BE2C (cell line): ENCODE measurements at regions not wholly inside any gene's neighbourhood (a gene's known extent, or its start where the extent isn't known, plus 50 kb on each side); places are given as distances from the start of the nearest gene placed in this dataset.
A peak's percentile ranks its signal among the peaks of the same experiment; 100 is the strongest.
"Not testable (repeated sequence)": the region's sequence is repeated elsewhere in the genome, so short reads cannot be mapped to it uniquely, and the experiment has no call there.

Experiments used
- DNase-seq: peaks from one replicate; pipeline ENCODE4 v3.0.0-alpha.2; 2020
- H3K27me3 ChIP-seq: fragments of 250-450 bp; sonication (Bioruptor Pico); 2 replicates; pipeline ENCODE4 v1.5.1; 2020; ENCODE audit warnings: mild to moderate bottlenecking
- H3K36me3 ChIP-seq: fragments of 250-450 bp; sonication (Bioruptor Pico); 2 replicates; pipeline ENCODE4 v1.5.1; 2020; ENCODE audit warnings: mild to moderate bottlenecking
- H3K4me1 ChIP-seq: fragments of 250-450 bp; sonication (Bioruptor Pico); 2 replicates; pipeline ENCODE4 v1.5.1; 2020
- H3K4me3 ChIP-seq: 2 replicates; pipeline ENCODE4 v1.5.1; 2011; ENCODE audit warnings: low read depth, low read length
- H3K9me3 ChIP-seq: fragments of 250-450 bp; sonication (Bioruptor Pico); 2 replicates; pipeline ENCODE4 v1.5.1; 2020

DNA sequence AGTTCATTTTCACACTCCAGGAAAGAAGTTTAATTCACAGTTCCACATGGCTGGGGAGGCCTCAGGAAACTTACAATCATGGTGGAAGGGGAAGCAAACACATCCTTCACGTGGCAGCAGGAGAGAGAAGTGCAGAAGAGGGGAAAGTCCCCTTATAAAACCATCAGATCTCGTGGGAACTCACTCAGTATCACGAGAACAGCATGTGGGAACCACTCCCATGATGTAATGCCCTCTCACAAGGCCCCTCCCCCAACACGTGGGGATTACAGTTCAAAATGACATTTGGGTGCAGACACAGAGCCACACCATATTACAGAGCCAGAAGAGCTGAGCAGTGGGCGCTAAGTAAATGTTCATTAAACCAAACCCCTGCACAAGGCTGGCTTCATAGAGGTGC is 126.0 kb downstream of the POTEH start:
- H3K27me3 ChIP-seq, H3K4me1 ChIP-seq, DNase-seq, H3K9me3 ChIP-seq, H3K36me3 ChIP-seq, H3K4me3 ChIP-seq: not testable (repeated sequence)

DNA sequence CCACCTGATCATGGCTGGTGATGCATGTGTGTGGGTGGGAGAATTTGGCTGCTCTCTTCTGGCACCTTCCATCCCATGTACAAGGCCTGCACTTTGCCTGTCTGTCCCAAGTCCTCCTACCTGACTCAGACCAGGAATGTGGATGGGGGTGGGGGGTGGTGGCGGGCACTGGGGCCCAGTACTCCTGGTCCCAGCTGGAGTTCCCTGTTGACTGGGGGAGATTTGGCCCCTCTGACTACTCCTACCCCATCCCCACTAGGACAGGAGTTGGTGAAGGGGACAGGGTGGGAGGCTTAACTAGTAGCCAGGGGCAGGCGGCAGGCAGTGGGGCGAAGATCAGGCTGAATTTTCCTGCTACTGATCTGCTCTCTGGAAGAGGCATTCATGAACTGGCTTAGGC is 126.6 kb downstream of the POTEH start:
- not testable (repeated sequence) for H3K36me3 ChIP-seq, H3K9me3 ChIP-seq, H3K4me1 ChIP-seq, H3K27me3 ChIP-seq, DNase-seq, H3K4me3 ChIP-seq

- not testable (repeated sequence) for H3K27me3 ChIP-seq, H3K4me1 ChIP-seq, H3K4me3 ChIP-seq, H3K36me3 ChIP-seq, H3K9me3 ChIP-seq, DNase-seq
Measured at GRCh38 chr22:15817264-15817663, 127.4 kb downstream of the POTEH start.

GRCh38 chr22:15819886-15820285 is 130.1 kb downstream of the POTEH start:
- H3K36me3 ChIP-seq, H3K4me3 ChIP-seq, H3K9me3 ChIP-seq, DNase-seq, H3K4me1 ChIP-seq, H3K27me3 ChIP-seq: not testable (repeated sequence)

- not testable (repeated sequence) for H3K36me3 ChIP-seq, H3K4me1 ChIP-seq, H3K4me3 ChIP-seq, H3K27me3 ChIP-seq, H3K9me3 ChIP-seq, DNase-seq
Measured at GRCh38 chr22:15821088-15821487, 131.3 kb downstream of the POTEH start.

- not testable (repeated sequence) for DNase-seq, H3K9me3 ChIP-seq, H3K4me1 ChIP-seq, H3K27me3 ChIP-seq, H3K36me3 ChIP-seq, H3K4me3 ChIP-seq
Measured at GRCh38 chr22:15822001-15822400, 132.2 kb downstream of the POTEH start.

DNA sequence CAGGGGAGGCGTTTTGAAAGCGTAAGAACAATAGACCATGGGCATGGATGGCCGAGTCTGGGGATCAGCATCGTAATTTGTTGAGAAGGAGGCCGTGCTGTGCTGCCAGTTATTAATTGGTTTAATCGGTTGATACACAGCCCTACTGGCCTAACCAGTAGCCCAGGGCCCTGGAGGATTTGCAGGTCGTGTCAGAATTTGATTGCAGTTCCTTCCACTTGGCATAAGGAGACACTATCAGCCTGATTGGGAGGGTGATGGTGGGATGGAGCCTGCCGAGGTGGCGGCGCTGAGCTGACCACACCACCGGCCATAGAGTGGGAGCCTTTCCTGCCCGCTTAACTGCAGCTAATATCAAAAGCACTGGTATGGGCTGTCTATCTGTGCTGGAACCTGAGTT is 133.4 kb downstream of the POTEH start:
- H3K4me1 ChIP-seq, H3K4me3 ChIP-seq: not testable (repeated sequence)

DNA sequence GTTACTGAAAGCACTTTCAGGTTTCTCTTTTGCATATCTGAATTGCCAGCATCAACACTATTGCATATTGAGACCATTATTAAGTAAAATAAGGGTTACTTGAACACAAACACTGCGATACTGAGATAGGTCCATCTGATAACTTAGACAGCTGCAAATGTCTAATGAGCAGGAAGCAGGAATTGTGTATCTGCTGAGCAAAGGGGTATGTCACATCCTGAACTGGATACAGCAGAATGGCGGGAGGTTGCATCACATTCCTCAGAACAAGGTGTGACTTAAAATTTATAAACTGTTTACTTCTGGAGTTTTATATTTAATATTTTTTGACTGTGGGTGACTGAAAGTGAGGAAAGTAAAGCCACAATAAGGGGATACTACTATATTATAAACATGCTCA is 142.4 kb downstream of the POTEH start:
- H3K4me3 ChIP-seq, DNase-seq, H3K36me3 ChIP-seq, H3K9me3 ChIP-seq, H3K27me3 ChIP-seq, H3K4me1 ChIP-seq: not testable (repeated sequence)

More for the DNA sequence above, 133.4 kb downstream of the POTEH start:
- H3K27me3 ChIP-seq, H3K9me3 ChIP-seq, H3K36me3 ChIP-seq, DNase-seq: not testable (repeated sequence)

GRCh38 chr22:15835729-15836128 is 145.9 kb downstream of the POTEH start:
- not testable (repeated sequence) for H3K27me3 ChIP-seq, H3K4me1 ChIP-seq, DNase-seq, H3K36me3 ChIP-seq, H3K9me3 ChIP-seq, H3K4me3 ChIP-seq

GRCh38 chr22:15849772-15850171 is 159.9 kb downstream of the POTEH start:
- H3K36me3 ChIP-seq, H3K27me3 ChIP-seq, H3K4me1 ChIP-seq, H3K4me3 ChIP-seq, H3K9me3 ChIP-seq, DNase-seq: not testable (repeated sequence)

GRCh38 chr22:15853716-15854373 is 164.0 kb downstream of the POTEH start:
- H3K4me3 ChIP-seq, H3K27me3 ChIP-seq, H3K9me3 ChIP-seq, H3K4me1 ChIP-seq, H3K36me3 ChIP-seq, DNase-seq: not testable (repeated sequence)

- H3K4me1 ChIP-seq, H3K9me3 ChIP-seq, H3K36me3 ChIP-seq, H3K27me3 ChIP-seq, H3K4me3 ChIP-seq: not testable (repeated sequence)
- peak; percentile 6 for DNase-seq
Measured at GRCh38 chr22:15854421-15854820, 164.6 kb downstream of the POTEH start.

GRCh38 chr22:15854978-15855377 is 165.2 kb downstream of the POTEH start:
- not testable (repeated sequence) for DNase-seq, H3K9me3 ChIP-seq

DNA sequence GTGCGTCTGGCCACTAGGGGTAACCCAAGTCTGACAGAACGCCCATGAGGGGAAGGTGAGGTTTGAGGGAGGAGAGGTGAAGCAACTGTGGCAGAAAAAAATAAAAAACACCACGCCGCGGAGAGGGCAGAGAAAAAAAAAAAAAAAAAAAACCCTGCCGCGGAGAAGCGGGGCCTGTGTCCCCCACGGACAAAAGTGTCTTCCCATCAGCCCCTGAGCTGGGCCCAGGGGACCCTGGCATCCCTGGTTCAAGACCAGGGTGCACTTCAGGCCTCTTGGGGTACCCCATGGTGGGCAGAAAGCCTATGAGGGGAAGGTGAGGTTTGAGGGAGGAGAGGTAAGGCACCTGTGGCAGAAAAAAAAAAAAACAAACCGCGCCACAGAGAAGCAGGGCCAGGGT is 191.1 kb downstream of the POTEH start:
- not testable (repeated sequence) for DNase-seq, H3K9me3 ChIP-seq, H3K27me3 ChIP-seq, H3K4me3 ChIP-seq, H3K4me1 ChIP-seq, H3K36me3 ChIP-seq

More at GRCh38 chr22:15854978-15855377, 165.2 kb downstream of the POTEH start:
- H3K4me3 ChIP-seq, H3K4me1 ChIP-seq, H3K27me3 ChIP-seq, H3K36me3 ChIP-seq: not testable (repeated sequence)

DNA sequence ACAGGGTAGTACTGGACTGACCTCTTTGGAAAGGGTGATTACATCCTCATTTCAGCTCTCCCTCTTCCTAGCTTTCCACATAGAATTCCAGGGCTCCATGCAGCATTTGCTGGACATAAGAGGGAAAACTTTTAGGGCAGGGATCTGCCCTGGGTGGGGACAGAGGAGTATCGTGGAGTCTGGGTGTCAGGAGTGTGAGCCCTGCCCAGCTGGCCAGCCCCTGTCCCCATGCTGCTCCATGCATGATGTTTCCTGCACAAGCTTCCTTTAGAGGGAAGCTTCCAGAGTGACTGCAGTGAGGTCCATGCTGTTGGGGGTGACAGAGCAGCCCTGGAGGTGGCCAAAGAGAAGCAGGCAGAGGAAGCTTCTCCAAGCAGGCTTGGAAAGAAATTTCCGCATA is 214.5 kb downstream of the POTEH start:
- not testable (repeated sequence) for H3K4me3 ChIP-seq, H3K4me1 ChIP-seq, H3K9me3 ChIP-seq, DNase-seq, H3K27me3 ChIP-seq, H3K36me3 ChIP-seq

- H3K4me3 ChIP-seq, H3K36me3 ChIP-seq: not testable (repeated sequence)
Measured at GRCh38 chr22:15911704-15912103, 221.9 kb downstream of the POTEH start.

DNA sequence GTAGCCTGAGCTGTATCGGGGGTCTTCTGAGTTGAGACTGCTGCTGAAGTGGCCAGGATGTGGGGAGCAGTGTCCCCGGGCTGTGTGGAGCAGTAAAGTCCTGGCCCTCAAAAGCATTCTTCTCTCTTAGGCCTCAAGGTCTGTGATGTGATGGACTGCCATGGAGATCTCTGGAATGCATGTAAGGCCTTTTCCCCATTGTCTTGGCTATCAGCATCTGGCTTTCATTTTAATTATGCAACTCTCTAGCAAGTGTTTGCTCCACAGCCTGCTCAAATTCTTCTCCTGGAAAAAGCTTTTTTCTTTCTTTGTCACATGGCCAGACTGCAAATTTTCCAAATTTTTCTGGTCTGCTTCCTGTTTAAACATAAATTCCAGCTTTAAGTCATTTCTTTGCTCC is 229.3 kb downstream of the POTEH start:
- H3K4me1 ChIP-seq, H3K27me3 ChIP-seq, H3K36me3 ChIP-seq, DNase-seq, H3K9me3 ChIP-seq, H3K4me3 ChIP-seq: not testable (repeated sequence)

More at GRCh38 chr22:15911704-15912103, 221.9 kb downstream of the POTEH start:
- not testable (repeated sequence) for DNase-seq, H3K27me3 ChIP-seq, H3K9me3 ChIP-seq, H3K4me1 ChIP-seq
